Esophagus squamous epithelium (tissue), 5 donors: ENCODE measurements at regions not wholly inside any gene's neighbourhood (a gene's known extent, or its start where the extent isn't known, plus 50 kb on each side); places are given as distances from the start of the nearest gene placed in this dataset.

Experiments
- DNase-seq: peaks from one replicate; lab custom pipeline; 2025; lab: John Stamatoyannopoulos, UW
- H3K27ac ChIP-seq, 4 donors: fragments of 200-600 bp; sonication (generic); one replicate each; pipeline ENCODE4 v1.5.1; 2016 to 2019; ENCODE audit warnings: mild to moderate bottlenecking in 1 of 4
- H3K27me3 ChIP-seq, 4 donors: fragments of 200-600 bp; sonication (generic); 1 replicate in 3 of 4; 2 replicates in 1 of 4; pipeline versions ENCODE4 v1.5.1 to v1.6.0; 2017 to 2021; ENCODE audit warnings: antibody characterized with exemption in 1 of 4
- H3K36me3 ChIP-seq, 3 donors: fragments of 200-600 bp; sonication (generic); one replicate each; pipeline ENCODE4 v1.5.1; 2016 to 2019
- H3K4me1 ChIP-seq, 3 donors: fragments of 200-600 bp; sonication (generic); one replicate each; pipeline ENCODE4 v1.5.1; 2017 to 2019
- H3K4me3 ChIP-seq, 4 donors: fragments of 200-600 bp; sonication (generic); 1 replicate in 3 of 4; 2 replicates in 1 of 4; pipeline ENCODE4 v1.5.1; 2016 to 2019; ENCODE audit warnings: mild to moderate bottlenecking in 2 of 4, moderate library complexity in 1 of 4
- H3K9me3 ChIP-seq, 3 donors: fragments of 200-600 bp; sonication (generic); one replicate each; pipeline ENCODE4 v1.5.1; 2016 to 2019
- POLR2A ChIP-seq, 4 donors: fragments of 450-650 bp; IDR thresholded peaks; one replicate each; pipeline ENCODE4 v1.6.1; 2017; ENCODE audit warnings: antibody characterized with exemption in 4 of 4, mild to moderate bottlenecking in 4 of 4, moderate library complexity in 3 of 4
- WGBS, 2 donors: methylation state at CpG; one replicate each; pipeline ENCODE4 v1.1.5; 2018; 5-methylcytosine and 5-hydroxymethylcytosine counted together
- intact Hi-C: fragments of 100-400 bp; cut with DNase I; formaldehyde crosslinking; loops from one replicate; pipeline ENCODE4 v1.15.0; 2022
- TF ChIP-seq, protein P1 (sequence below), 6 experiments: fragments of 450-650 bp in 4 of 6; fragments of 200-600 bp in 2 of 6; sonication (generic) in 2 of 6; IDR thresholded peaks; one replicate each; pipeline ENCODE4 v1.5.1; 2016 to 2019; ENCODE audit warnings: antibody characterized with exemption in 6 of 6, mild to moderate bottlenecking in 4 of 6, moderate library complexity in 4 of 6
- donor health status: DM: yes; HTN: yes; CAD: no.

DNA sequence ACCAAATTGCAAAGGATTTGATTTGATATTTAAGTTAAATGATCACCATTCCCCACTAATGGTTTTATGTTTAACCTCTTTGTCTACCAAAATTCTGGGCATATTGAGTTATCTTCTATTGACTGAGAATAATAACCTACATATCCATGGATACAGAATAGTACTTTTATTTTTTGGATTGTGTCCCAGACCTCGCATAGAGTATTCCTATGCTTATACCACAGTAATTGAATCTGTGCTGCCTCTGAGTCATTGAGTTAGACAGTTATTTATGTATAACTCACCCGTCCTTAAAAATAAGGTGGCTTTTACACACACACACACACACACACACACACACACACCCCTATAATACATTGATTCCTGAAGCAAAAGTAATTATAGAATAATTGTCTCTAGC lies 690.1 kb upstream of the BCHE start:
- Histone ChIP-seq H3K27ac (no peak overlapping the region), H3K9me3 (peaks cover 0 to 4% (median 0%) of the 10 kb centered on the region in 3 donors), H3K36me3 (no peaks in the 10 kb centered on the region), H3K4me1 (no peaks in the 10 kb centered on the region), H3K27me3 (no peaks in the 10 kb centered on the region), H3K4me3 (no peak overlapping the region)
- no peak for DNase-seq
- WGBS, 2 donors: 17 to 37% methylated on average over 2 of the region's 2 CpGs
- TF ChIP-seq, protein P1, sequence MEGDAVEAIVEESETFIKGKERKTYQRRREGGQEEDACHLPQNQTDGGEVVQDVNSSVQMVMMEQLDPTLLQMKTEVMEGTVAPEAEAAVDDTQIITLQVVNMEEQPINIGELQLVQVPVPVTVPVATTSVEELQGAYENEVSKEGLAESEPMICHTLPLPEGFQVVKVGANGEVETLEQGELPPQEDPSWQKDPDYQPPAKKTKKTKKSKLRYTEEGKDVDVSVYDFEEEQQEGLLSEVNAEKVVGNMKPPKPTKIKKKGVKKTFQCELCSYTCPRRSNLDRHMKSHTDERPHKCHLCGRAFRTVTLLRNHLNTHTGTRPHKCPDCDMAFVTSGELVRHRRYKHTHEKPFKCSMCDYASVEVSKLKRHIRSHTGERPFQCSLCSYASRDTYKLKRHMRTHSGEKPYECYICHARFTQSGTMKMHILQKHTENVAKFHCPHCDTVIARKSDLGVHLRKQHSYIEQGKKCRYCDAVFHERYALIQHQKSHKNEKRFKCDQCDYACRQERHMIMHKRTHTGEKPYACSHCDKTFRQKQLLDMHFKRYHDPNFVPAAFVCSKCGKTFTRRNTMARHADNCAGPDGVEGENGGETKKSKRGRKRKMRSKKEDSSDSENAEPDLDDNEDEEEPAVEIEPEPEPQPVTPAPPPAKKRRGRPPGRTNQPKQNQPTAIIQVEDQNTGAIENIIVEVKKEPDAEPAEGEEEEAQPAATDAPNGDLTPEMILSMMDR (IDR thresholded peaks at IDR 0.05): no peak
- no peak for TF ChIP-seq POLR2A (IDR thresholded peaks at IDR 0.05)
- intact Hi-C loops: no loop called here

DNA sequence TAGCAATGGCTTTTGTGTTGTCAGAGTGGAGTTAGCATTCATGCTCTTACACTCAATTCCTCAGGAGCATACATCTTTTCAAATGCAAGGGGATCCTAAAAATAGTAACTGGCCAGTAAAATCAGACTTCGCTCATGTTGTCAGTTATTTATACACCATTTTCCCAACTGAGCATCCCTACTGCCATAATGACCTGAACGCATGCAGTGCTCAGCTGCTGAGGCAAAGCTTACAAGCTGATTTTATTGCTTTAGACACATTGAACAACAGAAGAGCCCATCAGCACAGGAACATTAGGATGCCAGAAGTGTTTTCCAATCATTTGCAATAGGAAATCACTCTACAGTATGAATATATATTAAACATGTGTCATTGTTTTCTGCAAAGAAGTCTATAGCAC lies 689.7 kb upstream of the BCHE start:
- 64 to 66% methylated on average over 2 of the region's 2 CpGs for WGBS, 2 donors
- Histone ChIP-seq H3K4me3 (no peak overlapping the region), H3K27me3 (no peaks in the 10 kb centered on the region), H3K36me3 (no peaks in the 10 kb centered on the region), H3K27ac (no peak overlapping the region), H3K4me1 (no peaks in the 10 kb centered on the region), H3K9me3 (no peaks in the 10 kb centered on the region)
- TF ChIP-seq POLR2A (IDR thresholded peaks at IDR 0.05): no peak
- TF ChIP-seq, protein P1 (IDR thresholded peaks at IDR 0.05): no peak
- intact Hi-C loops: no loop called here
- no peak for DNase-seq

DNA sequence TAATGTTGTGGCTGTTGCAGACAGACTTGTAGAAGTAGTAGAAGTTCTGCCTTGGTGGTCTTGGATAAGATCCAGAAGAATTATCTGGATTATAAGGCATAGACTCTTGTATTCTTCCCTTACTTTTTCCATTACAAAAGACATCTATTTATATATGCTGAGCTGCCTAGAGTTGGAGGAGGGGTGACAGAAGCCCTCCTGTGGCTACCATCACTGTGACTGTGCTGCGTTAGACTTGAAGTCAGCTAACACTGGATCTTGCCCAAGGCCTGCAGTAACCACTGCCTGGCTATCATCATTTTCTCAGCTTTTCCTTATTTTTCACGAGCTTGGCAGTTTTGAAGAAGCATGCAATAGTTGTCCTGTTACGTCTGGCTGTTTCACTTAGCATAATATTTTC lies 684.8 kb upstream of the BCHE start:
- Histone ChIP-seq H3K27ac (no peak overlapping the region), H3K4me1 (no peaks in the 10 kb centered on the region), H3K27me3 (no peaks in the 10 kb centered on the region), H3K4me3 (no peak overlapping the region), H3K36me3 (no peaks in the 10 kb centered on the region), H3K9me3 (no peaks in the 10 kb centered on the region)
- intact Hi-C loops: no loop called here
- DNase-seq: no peak
- no peak for TF ChIP-seq POLR2A (IDR thresholded peaks at IDR 0.05)
- TF ChIP-seq, protein P1 (IDR thresholded peaks at IDR 0.05): no peak
- 65 to 67% methylated on average over 3 of the region's 3 CpGs for WGBS, 2 donors

DNA sequence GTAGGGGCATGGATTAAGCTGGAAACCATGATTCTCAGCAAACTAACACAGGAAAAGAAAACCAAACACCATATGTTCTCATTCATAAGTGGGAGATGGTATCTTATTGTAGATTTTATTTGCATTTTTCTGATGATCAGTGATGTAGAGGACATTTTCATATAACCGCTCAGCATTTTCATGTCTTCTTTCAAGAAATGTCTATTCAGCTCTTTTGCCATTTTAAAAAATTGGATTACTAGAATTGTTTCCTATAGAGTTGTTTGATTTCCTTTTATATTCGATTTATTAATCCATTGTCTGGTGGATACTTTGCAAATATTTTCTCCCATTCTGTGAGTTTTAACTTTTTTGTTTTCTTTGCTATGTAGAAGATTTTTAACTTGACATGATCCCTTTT lies 682.2 kb upstream of the BCHE start:
- H3K27me3 ChIP-seq: no peaks in the 10 kb centered on the region
- no peak overlapping the region for H3K4me3 ChIP-seq
- H3K9me3 ChIP-seq: no peaks in the 10 kb centered on the region
- no peaks in the 10 kb centered on the region for H3K36me3 ChIP-seq
- DNase-seq: no peak
- intact Hi-C loops: no loop called here
- TF ChIP-seq, protein P1 (IDR thresholded peaks at IDR 0.05): no peak
- TF ChIP-seq POLR2A (IDR thresholded peaks at IDR 0.05): no peak
- WGBS, 2 donors: 54 to 100% methylated on average over 2 of the region's 2 CpGs
- H3K27ac ChIP-seq: no peak overlapping the region
- H3K4me1 ChIP-seq: no peaks in the 10 kb centered on the region

- H3K36me3 ChIP-seq: no peaks in the 10 kb centered on the region
- H3K4me3 ChIP-seq: no peak overlapping the region
- H3K27ac ChIP-seq: no peak overlapping the region
- TF ChIP-seq, protein P1 (IDR thresholded peaks at IDR 0.05): no peak
- TF ChIP-seq POLR2A (IDR thresholded peaks at IDR 0.05): no peak
- no peaks in the 10 kb centered on the region for H3K27me3 ChIP-seq
- WGBS, 2 donors: 88% methylated on average over 2 of the region's 2 CpGs
- H3K4me1 ChIP-seq: no peaks in the 10 kb centered on the region
- intact Hi-C loops: no loop called here
- DNase-seq: no peak
- H3K9me3 ChIP-seq: no peaks in the 10 kb centered on the region
Measured at GRCh38 chr3:166518040-166518439, 680.8 kb upstream of the BCHE start.
